ENCODE measurements at regions not wholly inside any gene's neighbourhood (a gene's known extent, or its start where the extent isn't known, plus 50 kb on each side); places are given as distances from the start of the nearest gene placed in this dataset.
A peak's percentile ranks its signal among the peaks of the same experiment; 100 is the strongest.

GRCh38 chr14:76954394-76955190, 73.9 kb downstream of the IRF2BPL start:
- peaks cover 74% of the 10 kb centered on the region for H3K4me1 ChIP-seq (ENCODE audit: control insufficient read depth, insufficient read depth, low read length)
- 90% methylated on average over 4 of the region's 5 CpGs for WGBS (ENCODE audit: insufficient coverage)
- ATAC-seq (no peak), DNase-seq (no peak)
- no peaks in the 10 kb centered on the region for H3K27me3 Mint-ChIP-seq (ENCODE audit: low read depth in 2 of 2)
- peak overlapping the region; percentile 96 to 98 for H3K27ac Mint-ChIP-seq
- peaks cover 32 to 54% of the 10 kb centered on the region in 2 donors for H3K4me1 Mint-ChIP-seq
- no peaks in the 10 kb centered on the region for H3K27me3 ChIP-seq (ENCODE audit: control insufficient read depth, insufficient read depth, low read length)
- intact Hi-C loops (cut with micrococcal nuclease): no loop called here
- H3K9me3 Mint-ChIP-seq: no peaks in the 10 kb centered on the region
- TF ChIP-seq CTCF (IDR thresholded peaks at IDR 0.05): no peak
- no peaks in the 10 kb centered on the region for H3K36me3 Mint-ChIP-seq
- peak overlapping the region; percentile 24 for H3K27ac ChIP-seq (ENCODE audit: low read length)
- no peaks in the 10 kb centered on the region for H3K9me3 ChIP-seq (ENCODE audit: control insufficient read depth, insufficient read depth, low read length)
- no peak overlapping the region for H3K4me3 ChIP-seq (ENCODE audit: low read length)
- H3K4me3 Mint-ChIP-seq: peak overlapping the region; percentile 9
- no peaks in the 10 kb centered on the region for H3K36me3 ChIP-seq (ENCODE audit: control insufficient read depth, insufficient read depth, low read length)

- peaks cover 29 to 48% of the 10 kb centered on the region in 2 donors for H3K4me1 Mint-ChIP-seq
- ATAC-seq: peak in 1 of 3 donors; percentile 21
Observed at GRCh38 chr14:76953311-76953945, 75.1 kb downstream of the IRF2BPL start.

GRCh38 chr14:76951166-76951565, 77.3 kb downstream of the IRF2BPL start:
- DNase-seq (no peak), ATAC-seq (no peak)
- Histone ChIP-seq H3K36me3 (ENCODE audit: control insufficient read depth, insufficient read depth, low read length) (no peaks in the 10 kb centered on the region), H3K27ac (ENCODE audit: low read length) (no peak overlapping the region), H3K4me3 (ENCODE audit: low read length) (no peak overlapping the region), H3K27me3 (ENCODE audit: control insufficient read depth, insufficient read depth, low read length) (no peaks in the 10 kb centered on the region), H3K4me1 (ENCODE audit: control insufficient read depth, insufficient read depth, low read length) (peaks cover 63% of the 10 kb centered on the region), H3K9me3 (ENCODE audit: control insufficient read depth, insufficient read depth, low read length) (no peaks in the 10 kb centered on the region)
- Mint-ChIP-seq H3K9me3 (no peaks in the 10 kb centered on the region), H3K27me3 (ENCODE audit: low read depth in 2 of 2) (no peaks in the 10 kb centered on the region), H3K4me1 (peaks cover 22 to 47% of the 10 kb centered on the region in 2 donors), H3K4me3 (no peak overlapping the region), H3K36me3 (no peaks in the 10 kb centered on the region), H3K27ac (no peak overlapping the region)
- intact Hi-C loops (cut with micrococcal nuclease): no loop called here
- TF ChIP-seq CTCF (IDR thresholded peaks at IDR 0.05): no peak
- 96% methylated on average over 8 of the region's 8 CpGs for WGBS (ENCODE audit: insufficient coverage)

More at GRCh38 chr14:76953311-76953945, 75.1 kb downstream of the IRF2BPL start:
- DNase-seq: peak; percentile 41 to 79
- H3K27ac ChIP-seq (ENCODE audit: low read length): peak overlapping the region; percentile 80
- no peaks in the 10 kb centered on the region for H3K27me3 ChIP-seq (ENCODE audit: control insufficient read depth, insufficient read depth, low read length)
- no peaks in the 10 kb centered on the region for H3K9me3 Mint-ChIP-seq
- no peaks in the 10 kb centered on the region for H3K27me3 Mint-ChIP-seq (ENCODE audit: low read depth in 2 of 2)
- peaks cover 63% of the 10 kb centered on the region for H3K4me1 ChIP-seq (ENCODE audit: control insufficient read depth, insufficient read depth, low read length)
- peak overlapping the region; percentile 64 for H3K4me3 Mint-ChIP-seq
- TF ChIP-seq CTCF (IDR thresholded peaks at IDR 0.05): no peak
- peak overlapping the region; percentile 23 for H3K4me3 ChIP-seq (ENCODE audit: low read length)
- WGBS (ENCODE audit: insufficient coverage): 44% methylated on average over 8 of the region's 10 CpGs
- no peaks in the 10 kb centered on the region for H3K9me3 ChIP-seq (ENCODE audit: control insufficient read depth, insufficient read depth, low read length)
- H3K36me3 ChIP-seq (ENCODE audit: control insufficient read depth, insufficient read depth, low read length): no peaks in the 10 kb centered on the region
- intact Hi-C loops (cut with micrococcal nuclease): no loop called here
- H3K36me3 Mint-ChIP-seq: no peaks in the 10 kb centered on the region
- peak overlapping the region; percentile 72 to 91 for H3K27ac Mint-ChIP-seq
